GM23338 (cell line): ENCODE measurements at regions not wholly inside any gene's neighbourhood (a gene's known extent, or its start where the extent isn't known, plus 50 kb on each side); places are given as distances from the start of the nearest gene placed in this dataset.

Source experiments
- ATAC-seq: fragments of 200-7000 bp; cut with Tn5 transposase; 3 replicates; pipeline ENCODE4 v1.9.1; 2020
- DNase-seq: peaks from one replicate; pipeline ENCODE4 v3.0.0-alpha.2; 2015; ENCODE audit warnings: low spot score
- H2AFZ ChIP-seq: fragments of 200-600 bp; sonication (generic); 2 replicates; pipeline ENCODE4 v1.8.0; 2016; ENCODE audit warnings: antibody characterized with exemption, mild to moderate bottlenecking, moderate library complexity
- H3F3A ChIP-seq: fragments of 200-600 bp; sonication (generic); replicated peaks from 2 replicates; pipeline ENCODE4 v1.8.0; 2017; ENCODE audit warnings: antibody characterized with exemption, mixed run types, low read depth
- H3K27ac ChIP-seq: fragments of 200-600 bp; sonication (generic); 2 replicates; pipeline ENCODE4 v1.6.1; 2016; ENCODE audit warnings: low read depth
- H3K27me3 ChIP-seq: fragments of 200-600 bp; sonication (generic); 2 replicates; pipeline ENCODE4 v1.8.0; 2016; ENCODE audit warnings: mild to moderate bottlenecking, mixed run types, moderate library complexity; ENCODE audit not compliant: insufficient read depth
- H3K36me3 ChIP-seq: fragments of 200-600 bp; sonication (generic); 2 replicates; pipeline ENCODE4 v1.8.0; 2016; ENCODE audit warnings: mild to moderate bottlenecking; ENCODE audit not compliant: insufficient read depth
- H3K4me1 ChIP-seq: fragments of 200-600 bp; sonication (generic); 2 replicates; pipeline ENCODE4 v1.8.0; 2016; ENCODE audit warnings: mild to moderate bottlenecking, moderate library complexity; ENCODE audit not compliant: insufficient read depth
- H3K4me2 ChIP-seq: fragments of 200-600 bp; sonication (generic); 2 replicates; pipeline ENCODE4 v1.7.1; 2017; ENCODE audit warnings: mixed run types
- H3K4me3 ChIP-seq: fragments of 200-600 bp; sonication (generic); 2 replicates; pipeline ENCODE4 v1.6.1; 2016; ENCODE audit warnings: mixed run types
- H3K79me2 ChIP-seq: fragments of 200-600 bp; sonication (generic); replicated peaks from 2 replicates; pipeline ENCODE4 v1.8.0; 2017; ENCODE audit warnings: mild to moderate bottlenecking; ENCODE audit not compliant: insufficient read depth
- H3K9me2 ChIP-seq: fragments of 200-600 bp; sonication (generic); 2 replicates; pipeline ENCODE4 v1.8.0; 2017; ENCODE audit not compliant: insufficient read depth
- H4K20me1 ChIP-seq: fragments of 200-600 bp; sonication (generic); replicated peaks from 2 replicates; pipeline ENCODE4 v1.8.0; 2017; ENCODE audit warnings: mild to moderate bottlenecking; ENCODE audit not compliant: insufficient read depth
- H3K27ac Mint-ChIP-seq: 2 replicates; pipeline ENCODE4 v1.8.0; 2020; ENCODE audit warnings: inconsistent platforms, mild to moderate bottlenecking, moderate library complexity, mixed read lengths
- H3K27me3 Mint-ChIP-seq: 3 replicates; pipeline ENCODE4 v1.8.0; 2022; ENCODE audit warnings: low read depth, mild to moderate bottlenecking, moderate library complexity, mixed read lengths, inconsistent platforms; ENCODE audit not compliant: insufficient read depth, poor library complexity
- H3K36me3 Mint-ChIP-seq: 3 replicates; pipeline ENCODE4 v1.8.0; 2021; ENCODE audit warnings: low read depth, mild to moderate bottlenecking, inconsistent platforms, moderate library complexity, mixed read lengths
- H3K4me1 Mint-ChIP-seq: 3 replicates; pipeline ENCODE4 v1.8.0; 2020; ENCODE audit warnings: mild to moderate bottlenecking, inconsistent platforms, mixed read lengths
- H3K4me3 Mint-ChIP-seq: 3 replicates; pipeline ENCODE4 v1.8.0; 2021; ENCODE audit warnings: moderate library complexity, mild to moderate bottlenecking, inconsistent platforms, mixed read lengths
- H3K9me3 Mint-ChIP-seq: 3 replicates; pipeline ENCODE4 v1.8.0; 2020; ENCODE audit warnings: moderate library complexity, mild to moderate bottlenecking, inconsistent platforms, mixed read lengths
- CREB1 ChIP-seq: fragments of 250-450 bp; sonication (Bioruptor Pico); IDR thresholded peaks from 2 replicates; pipeline ENCODE4 v1.5.0; 2020; ENCODE audit warnings: low read depth, mild to moderate bottlenecking, moderate library complexity
- EZH2 ChIP-seq: fragments of 200-600 bp; sonication (generic); IDR thresholded peaks from one replicate; pipeline ENCODE4 v1.8.0; 2017; ENCODE audit warnings: antibody characterized with exemption, mild to moderate bottlenecking, low read depth; ENCODE audit not compliant: unreplicated experiment
- EZH2phosphoT487 ChIP-seq: fragments of 200-600 bp; sonication (generic); IDR thresholded peaks from one replicate; pipeline ENCODE4 v1.8.1; 2018; ENCODE audit warnings: antibody characterized with exemption; ENCODE audit not compliant: unreplicated experiment
- JUNB ChIP-seq: IDR thresholded peaks from one replicate; pipeline ENCODE4 v1.6.1; 2016; ENCODE audit warnings: antibody characterized with exemption; ENCODE audit not compliant: unreplicated experiment
- NANOG ChIP-seq: IDR thresholded peaks from 2 replicates; pipeline ENCODE4 v1.6.1; 2016; ENCODE audit warnings: antibody characterized with exemption, borderline replicate concordance
- POLR2AphosphoS5 ChIP-seq: IDR thresholded peaks from 2 replicates; pipeline ENCODE4 v1.6.1; 2016; ENCODE audit warnings: antibody characterized with exemption, low read depth
- STAT1 ChIP-seq: IDR thresholded peaks from one replicate; pipeline ENCODE4 v1.6.1; 2016; ENCODE audit warnings: antibody characterized with exemption; ENCODE audit not compliant: unreplicated experiment
- ZNF114 ChIP-seq: fragments of 250-450 bp; sonication (Bioruptor Pico); IDR thresholded peaks from 2 replicates; pipeline ENCODE4 v1.5.0; 2020; ENCODE audit warnings: mild to moderate bottlenecking, moderate library complexity
- ZNF331 ChIP-seq: fragments of 250-450 bp; sonication (Bioruptor Pico); IDR thresholded peaks from 2 replicates; pipeline ENCODE4 v1.5.0; 2020; ENCODE audit warnings: low read depth, mild to moderate bottlenecking, moderate library complexity
- ZNF462 ChIP-seq: fragments of 250-450 bp; sonication (Bioruptor Pico); IDR thresholded peaks from 2 replicates; pipeline ENCODE4 v1.5.0; 2020; ENCODE audit warnings: mild to moderate bottlenecking, moderate library complexity
- TF ChIP-seq, protein P1 (sequence below): IDR thresholded peaks from 2 replicates; pipeline ENCODE4 v1.6.1; 2016; ENCODE audit warnings: antibody characterized with exemption

GRCh38 chr1:83617883-83618282, 381.0 kb downstream of the TTLL7 start:
- Histone ChIP-seq H3F3A (no peaks in the 10 kb centered on the region), H3K9me2 (no peaks in the 10 kb centered on the region), H3K4me3 (no peak overlapping the region), H3K79me2 (no peaks in the 10 kb centered on the region), H3K4me1 (peaks cover 52% of the 10 kb centered on the region), H3K4me2 (peak overlapping the region; percentile 39), H4K20me1 (no peaks in the 10 kb centered on the region), H3K27me3 (no peaks in the 10 kb centered on the region), H3K27ac (peak overlapping the region; percentile 58), H2AFZ (peak overlapping the region; percentile 64; the same call in 1 of the 2 replicates), H3K36me3 (no peaks in the 10 kb centered on the region)
- no peak for TF ChIP-seq POLR2AphosphoS5
- no peak for TF ChIP-seq STAT1
- TF ChIP-seq ZNF331 (CRISPR knock-in tag), result no peak
- TF ChIP-seq ZNF114, result no peak
- peaks cover 52% of the 10 kb centered on the region for H3K4me1 Mint-ChIP-seq
- no peak for DNase-seq
- no peak overlapping the region for H3K4me3 Mint-ChIP-seq
- H3K36me3 Mint-ChIP-seq, result no peaks in the 10 kb centered on the region
- peak overlapping the region; percentile 81 for H3K27ac Mint-ChIP-seq
- peaks cover 1% of the 10 kb centered on the region for H3K27me3 Mint-ChIP-seq
- ATAC-seq, result no peak
- no peaks in the 10 kb centered on the region for H3K9me3 Mint-ChIP-seq

GRCh38 chr1:83615370-83615769, 383.6 kb downstream of the TTLL7 start:
- peaks cover 51% of the 10 kb centered on the region for H3K4me1 Mint-ChIP-seq
- no peak overlapping the region for H3K4me3 ChIP-seq
- DNase-seq, result no peak
- H3K27ac ChIP-seq, result no peak overlapping the region
- H3K36me3 Mint-ChIP-seq, result no peaks in the 10 kb centered on the region
- ATAC-seq, result no peak
- H3K27ac Mint-ChIP-seq, result no peak overlapping the region
- peak overlapping the region; percentile 11; the same call in 1 of the 2 replicates for H2AFZ ChIP-seq
- peaks cover 1% of the 10 kb centered on the region for H3K27me3 Mint-ChIP-seq
- H4K20me1 ChIP-seq, result no peaks in the 10 kb centered on the region
- H3K4me3 Mint-ChIP-seq, result no peak overlapping the region
- peaks cover 52% of the 10 kb centered on the region for H3K4me1 ChIP-seq
- H3K4me2 ChIP-seq, result no peak overlapping the region; the same call in 1 of the 2 replicates
- H3F3A ChIP-seq, result no peaks in the 10 kb centered on the region
- H3K36me3 ChIP-seq, result no peaks in the 10 kb centered on the region
- H3K9me3 Mint-ChIP-seq, result no peaks in the 10 kb centered on the region
- TF ChIP-seq, protein P1, sequence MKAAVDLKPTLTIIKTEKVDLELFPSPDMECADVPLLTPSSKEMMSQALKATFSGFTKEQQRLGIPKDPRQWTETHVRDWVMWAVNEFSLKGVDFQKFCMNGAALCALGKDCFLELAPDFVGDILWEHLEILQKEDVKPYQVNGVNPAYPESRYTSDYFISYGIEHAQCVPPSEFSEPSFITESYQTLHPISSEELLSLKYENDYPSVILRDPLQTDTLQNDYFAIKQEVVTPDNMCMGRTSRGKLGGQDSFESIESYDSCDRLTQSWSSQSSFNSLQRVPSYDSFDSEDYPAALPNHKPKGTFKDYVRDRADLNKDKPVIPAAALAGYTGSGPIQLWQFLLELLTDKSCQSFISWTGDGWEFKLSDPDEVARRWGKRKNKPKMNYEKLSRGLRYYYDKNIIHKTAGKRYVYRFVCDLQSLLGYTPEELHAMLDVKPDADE, result no peak
- no peak for TF ChIP-seq NANOG
- no peak for TF ChIP-seq EZH2
- H3K27me3 ChIP-seq, result no peaks in the 10 kb centered on the region
- H3K79me2 ChIP-seq, result no peaks in the 10 kb centered on the region
- H3K9me2 ChIP-seq, result no peaks in the 10 kb centered on the region

GRCh38 chr1:83606416-83606955, 392.4 kb downstream of the TTLL7 start:
- Histone ChIP-seq H3K36me3 (no peaks in the 10 kb centered on the region; the same call in 1 of the 2 replicates), H3K9me2 (peaks cover 7% of the 10 kb centered on the region; the same call in 1 of the 2 replicates), H3K27me3 (no peaks in the 10 kb centered on the region), H3K27ac (no peak overlapping the region), H3F3A (no peaks in the 10 kb centered on the region), H4K20me1 (no peaks in the 10 kb centered on the region), H3K4me3 (no peak overlapping the region), H3K79me2 (no peaks in the 10 kb centered on the region), H3K4me2 (no peak overlapping the region), H3K4me1 (no peaks in the 10 kb centered on the region), H2AFZ (no peak overlapping the region)
- ATAC-seq (no peak), DNase-seq (no peak)
- peaks cover 5% of the 10 kb centered on the region; the same call in 1 of the 3 replicates for H3K9me3 Mint-ChIP-seq
- H3K4me3 Mint-ChIP-seq, result no peak overlapping the region
- H3K4me1 Mint-ChIP-seq, result no peaks in the 10 kb centered on the region
- no peaks in the 10 kb centered on the region for H3K27me3 Mint-ChIP-seq
- no peak overlapping the region for H3K27ac Mint-ChIP-seq
- H3K36me3 Mint-ChIP-seq, result peaks cover 2% of the 10 kb centered on the region; the same call in 2 of the 3 replicates
- TF ChIP-seq JUNB (no peak), CREB1 (CRISPR knock-in tag) (no peak), ZNF114 (no peak), ZNF462 (CRISPR knock-in tag) (no peak), EZH2phosphoT487 (no peak)
